ENCODE measurements at regions not wholly inside any gene's neighbourhood (a gene's known extent, or its start where the extent isn't known, plus 50 kb on each side); places are given as distances from the start of the nearest gene placed in this dataset.
"Not testable (repeated sequence)": the region's sequence is repeated elsewhere in the genome, so short reads cannot be mapped to it uniquely, and the experiment has no call there.

GRCh38 chr11:93608364-93608763 lies 53.1 kb upstream of the CEP295 start:
- H3K36me3 ChIP-seq (ENCODE audit: control insufficient read depth, insufficient read depth, low read length) = no peaks in the 10 kb centered on the region
- no peak overlapping the region for H3K9ac ChIP-seq (ENCODE audit: low read depth, low read length)
- H3K4me3 ChIP-seq (ENCODE audit: low read depth, low read length) = no peak overlapping the region
- no peak overlapping the region for H3K27ac ChIP-seq (ENCODE audit: low read depth, low read length)
- no peaks in the 10 kb centered on the region for H3K27me3 ChIP-seq (ENCODE audit: control insufficient read depth, insufficient read depth, low read length)
- peaks cover 22% of the 10 kb centered on the region for H3K4me1 ChIP-seq (ENCODE audit: control insufficient read depth, insufficient read depth, low read length)
- H3K9me3 ChIP-seq (ENCODE audit: control insufficient read depth, insufficient read depth, low read length) = no peaks in the 10 kb centered on the region

GRCh38 chr11:93606721-93607120 lies 54.8 kb upstream of the CEP295 start:
- no peaks in the 10 kb centered on the region for H3K27me3 ChIP-seq (ENCODE audit: control insufficient read depth, insufficient read depth, low read length)

GRCh38 chr11:93606314-93606713 lies 55.2 kb upstream of the CEP295 start:
- Histone ChIP-seq H3K36me3 (ENCODE audit: control insufficient read depth, insufficient read depth, low read length) (no peaks in the 10 kb centered on the region), H3K9me3 (ENCODE audit: control insufficient read depth, insufficient read depth, low read length) (no peaks in the 10 kb centered on the region), H3K4me3 (ENCODE audit: low read depth, low read length) (no peak overlapping the region), H3K9ac (ENCODE audit: low read depth, low read length) (no peak overlapping the region), H3K4me1 (ENCODE audit: control insufficient read depth, insufficient read depth, low read length) (peaks cover 22% of the 10 kb centered on the region), H3K27ac (ENCODE audit: low read depth, low read length) (no peak overlapping the region), H3K27me3 (ENCODE audit: control insufficient read depth, insufficient read depth, low read length) (no peaks in the 10 kb centered on the region)

More at GRCh38 chr11:93606721-93607120, 54.8 kb upstream of the CEP295 start:
- no peaks in the 10 kb centered on the region for H3K36me3 ChIP-seq (ENCODE audit: control insufficient read depth, insufficient read depth, low read length)
- H3K27ac ChIP-seq (ENCODE audit: low read depth, low read length) = no peak overlapping the region
- H3K4me1 ChIP-seq (ENCODE audit: control insufficient read depth, insufficient read depth, low read length) = peaks cover 22% of the 10 kb centered on the region
- H3K9me3 ChIP-seq (ENCODE audit: control insufficient read depth, insufficient read depth, low read length) = no peaks in the 10 kb centered on the region
- no peak overlapping the region for H3K4me3 ChIP-seq (ENCODE audit: low read depth, low read length)
- no peak overlapping the region for H3K9ac ChIP-seq (ENCODE audit: low read depth, low read length)

- H3K36me3 ChIP-seq (ENCODE audit: control insufficient read depth, insufficient read depth, low read length) = no peaks in the 10 kb centered on the region
- peaks cover 22% of the 10 kb centered on the region for H3K4me1 ChIP-seq (ENCODE audit: control insufficient read depth, insufficient read depth, low read length)
- no peak overlapping the region for H3K4me3 ChIP-seq (ENCODE audit: low read depth, low read length)
- H3K27ac ChIP-seq (ENCODE audit: low read depth, low read length) = peak overlapping the region; percentile 30
- no peaks in the 10 kb centered on the region for H3K9me3 ChIP-seq (ENCODE audit: control insufficient read depth, insufficient read depth, low read length)
- no peaks in the 10 kb centered on the region for H3K27me3 ChIP-seq (ENCODE audit: control insufficient read depth, insufficient read depth, low read length)
- H3K9ac ChIP-seq (ENCODE audit: low read depth, low read length) = no peak overlapping the region
Observed at GRCh38 chr11:93605642-93606041, 55.8 kb upstream of the CEP295 start.

GRCh38 chr11:93604008-93604660 lies 57.3 kb upstream of the CEP295 start:
- peaks cover 22% of the 10 kb centered on the region for H3K4me1 ChIP-seq (ENCODE audit: control insufficient read depth, insufficient read depth, low read length)
- H3K9ac ChIP-seq (ENCODE audit: low read depth, low read length) = no peak overlapping the region
- no peaks in the 10 kb centered on the region for H3K27me3 ChIP-seq (ENCODE audit: control insufficient read depth, insufficient read depth, low read length)
- no peak overlapping the region for H3K27ac ChIP-seq (ENCODE audit: low read depth, low read length)
- H3K36me3 ChIP-seq (ENCODE audit: control insufficient read depth, insufficient read depth, low read length) = no peaks in the 10 kb centered on the region
- no peak overlapping the region for H3K4me3 ChIP-seq (ENCODE audit: low read depth, low read length)
- no peaks in the 10 kb centered on the region for H3K9me3 ChIP-seq (ENCODE audit: control insufficient read depth, insufficient read depth, low read length)

GRCh38 chr11:93603225-93604007 lies 58.1 kb upstream of the CEP295 start:
- Histone ChIP-seq H3K9ac (ENCODE audit: low read depth, low read length) (no peak overlapping the region), H3K27ac (ENCODE audit: low read depth, low read length) (no peak overlapping the region), H3K9me3 (ENCODE audit: control insufficient read depth, insufficient read depth, low read length) (no peaks in the 10 kb centered on the region), H3K4me3 (ENCODE audit: low read depth, low read length) (no peak overlapping the region), H3K36me3 (ENCODE audit: control insufficient read depth, insufficient read depth, low read length) (no peaks in the 10 kb centered on the region), H3K4me1 (ENCODE audit: control insufficient read depth, insufficient read depth, low read length) (peaks cover 22% of the 10 kb centered on the region), H3K27me3 (ENCODE audit: control insufficient read depth, insufficient read depth, low read length) (no peaks in the 10 kb centered on the region)

GRCh38 chr11:93596171-93596570 lies 53.0 kb upstream of the SMCO4 start:
- not testable (repeated sequence) for H3K9ac ChIP-seq (ENCODE audit: low read depth, low read length); H3K4me1 ChIP-seq (ENCODE audit: control insufficient read depth, insufficient read depth, low read length); H3K27ac ChIP-seq (ENCODE audit: low read depth, low read length); H3K36me3 ChIP-seq (ENCODE audit: control insufficient read depth, insufficient read depth, low read length); H3K27me3 ChIP-seq (ENCODE audit: control insufficient read depth, insufficient read depth, low read length); H3K4me3 ChIP-seq (ENCODE audit: low read depth, low read length); H3K9me3 ChIP-seq (ENCODE audit: control insufficient read depth, insufficient read depth, low read length)
